Hepatocyte (in vitro differentiated cells): ENCODE measurements at regions not wholly inside any gene's neighbourhood (a gene's known extent, or its start where the extent isn't known, plus 50 kb on each side); places are given as distances from the start of the nearest gene placed in this dataset.

ENCODE experiments used
- EZH2 ChIP-seq: fragments of 200-600 bp; sonication (generic); IDR thresholded peaks from 2 replicates; pipeline ENCODE4 v1.6.1; 2016; ENCODE audit warnings: antibody characterized with exemption, mild to moderate bottlenecking, borderline replicate concordance
- TF ChIP-seq, protein P1 (sequence below): fragments of 200-600 bp; sonication (generic); IDR thresholded peaks from 2 replicates; pipeline ENCODE4 v1.5.1; 2016; ENCODE audit warnings: antibody characterized with exemption, mild to moderate bottlenecking; ENCODE audit not compliant: poor library complexity

DNA sequence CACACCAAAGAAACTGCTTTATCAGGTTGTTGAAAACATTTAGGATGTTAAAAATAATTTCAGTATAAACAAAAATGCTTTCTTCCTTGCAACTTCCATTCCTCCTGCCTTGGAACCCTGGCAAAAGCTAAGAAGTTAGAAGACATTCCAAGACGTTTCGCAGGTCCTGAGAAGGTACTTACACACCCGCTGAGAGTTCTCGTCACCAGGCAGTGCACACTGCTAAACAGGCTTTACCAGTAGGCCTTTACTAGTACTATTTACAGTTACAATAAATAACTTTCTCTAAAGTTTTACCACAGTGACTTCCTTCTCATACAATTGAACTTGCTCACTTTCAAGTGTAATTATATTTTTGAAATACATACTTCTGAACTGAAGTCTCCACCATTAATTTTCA is 81.4 kb upstream of the RPS6KA2 start:
- TF ChIP-seq, protein P1, sequence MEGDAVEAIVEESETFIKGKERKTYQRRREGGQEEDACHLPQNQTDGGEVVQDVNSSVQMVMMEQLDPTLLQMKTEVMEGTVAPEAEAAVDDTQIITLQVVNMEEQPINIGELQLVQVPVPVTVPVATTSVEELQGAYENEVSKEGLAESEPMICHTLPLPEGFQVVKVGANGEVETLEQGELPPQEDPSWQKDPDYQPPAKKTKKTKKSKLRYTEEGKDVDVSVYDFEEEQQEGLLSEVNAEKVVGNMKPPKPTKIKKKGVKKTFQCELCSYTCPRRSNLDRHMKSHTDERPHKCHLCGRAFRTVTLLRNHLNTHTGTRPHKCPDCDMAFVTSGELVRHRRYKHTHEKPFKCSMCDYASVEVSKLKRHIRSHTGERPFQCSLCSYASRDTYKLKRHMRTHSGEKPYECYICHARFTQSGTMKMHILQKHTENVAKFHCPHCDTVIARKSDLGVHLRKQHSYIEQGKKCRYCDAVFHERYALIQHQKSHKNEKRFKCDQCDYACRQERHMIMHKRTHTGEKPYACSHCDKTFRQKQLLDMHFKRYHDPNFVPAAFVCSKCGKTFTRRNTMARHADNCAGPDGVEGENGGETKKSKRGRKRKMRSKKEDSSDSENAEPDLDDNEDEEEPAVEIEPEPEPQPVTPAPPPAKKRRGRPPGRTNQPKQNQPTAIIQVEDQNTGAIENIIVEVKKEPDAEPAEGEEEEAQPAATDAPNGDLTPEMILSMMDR, result no peak
- TF ChIP-seq EZH2, result no peak
